SK-N-SH treated with all-trans-retinoic acid at 6 μM for 48 hours (cell line): ENCODE measurements at regions not wholly inside any gene's neighbourhood (a gene's known extent, or its start where the extent isn't known, plus 50 kb on each side); places are given as distances from the start of the nearest gene placed in this dataset.

Experiments used
- ATAC-seq: fragments of 200-7000 bp; cut with Tn5 transposase; 3 replicates; pipeline ENCODE4 v1.9.1; 2020; ENCODE audit warnings: mild to moderate bottlenecking, moderate library complexity
- ARNTL ChIP-seq: fragments of 450-650 bp; formaldehyde crosslinking; IDR thresholded peaks from 2 replicates; pipeline ENCODE4 v1.5.0; 2020; ENCODE audit warnings: low read depth, mild to moderate bottlenecking, moderate library complexity, borderline replicate concordance
- CSDC2 ChIP-seq: fragments of 250-450 bp; sonication (Bioruptor Pico); IDR thresholded peaks from 2 replicates; pipeline ENCODE4 v1.5.0; 2020; ENCODE audit warnings: mild to moderate bottlenecking, moderate library complexity
- ESRRG ChIP-seq: fragments of 250-450 bp; sonication (Bioruptor Pico); IDR thresholded peaks from 2 replicates; pipeline ENCODE4 v1.6.1; 2021; ENCODE audit warnings: mild to moderate bottlenecking
- GLIS3 ChIP-seq: fragments of 250-450 bp; sonication (Bioruptor Pico); IDR thresholded peaks from 2 replicates; pipeline ENCODE4 v1.5.0; 2020; ENCODE audit warnings: mild to moderate bottlenecking, moderate library complexity
- ISL1 ChIP-seq: fragments of 250-450 bp; sonication (Bioruptor Pico); IDR thresholded peaks from 2 replicates; pipeline ENCODE4 v2.1.2; 2022; ENCODE audit warnings: mild to moderate bottlenecking, moderate library complexity
- OSR1 ChIP-seq: fragments of 250-450 bp; sonication (Bioruptor Pico); IDR thresholded peaks from 2 replicates; pipeline ENCODE4 v1.8.0; 2022; ENCODE audit warnings: moderate library complexity, mild to moderate bottlenecking, inconsistent platforms
- SNAI2 ChIP-seq: fragments of 250-450 bp; sonication (Bioruptor Pico); IDR thresholded peaks from 2 replicates; pipeline ENCODE4 v1.5.0; 2020; ENCODE audit warnings: mild to moderate bottlenecking, moderate library complexity
- TCF4 ChIP-seq: fragments of 250-450 bp; sonication (Bioruptor Pico); IDR thresholded peaks from 2 replicates; pipeline ENCODE4 v1.8.0; 2021; ENCODE audit warnings: mild to moderate bottlenecking, moderate library complexity, borderline replicate concordance
- ZFP3 ChIP-seq: fragments of 250-450 bp; sonication (Bioruptor Pico); IDR thresholded peaks from 2 replicates; pipeline ENCODE4 v1.5.0; 2020; ENCODE audit warnings: mild to moderate bottlenecking, moderate library complexity
- ZFP30 ChIP-seq: fragments of 450-650 bp; formaldehyde crosslinking; IDR thresholded peaks from 2 replicates; pipeline ENCODE4 v1.5.0; 2022; ENCODE audit warnings: mild to moderate bottlenecking, moderate library complexity
- ZNF565 ChIP-seq: fragments of 450-650 bp; formaldehyde crosslinking; conservative IDR thresholded peaks from 2 replicates; pipeline ENCODE4 v1.5.0; 2020; ENCODE audit warnings: low read depth, mild to moderate bottlenecking, moderate library complexity
- ZNF70 ChIP-seq: fragments of 450-650 bp; formaldehyde crosslinking; IDR thresholded peaks from 2 replicates; pipeline ENCODE4 v1.5.0; 2020; ENCODE audit warnings: mild to moderate bottlenecking, moderate library complexity
- ZNF8 ChIP-seq: fragments of 450-650 bp; formaldehyde crosslinking; IDR thresholded peaks from 2 replicates; pipeline ENCODE4 v1.5.0; 2020; ENCODE audit warnings: mild to moderate bottlenecking, moderate library complexity
- TF ChIP-seq, protein P1 (sequence below): fragments of 250-450 bp; sonication (Bioruptor Pico); IDR thresholded peaks from 2 replicates; pipeline ENCODE4 v1.5.1; 2020; ENCODE audit warnings: low read depth, mild to moderate bottlenecking, moderate library complexity
- TF ChIP-seq, protein P2 (sequence below): fragments of 250-450 bp; sonication (Bioruptor Pico); IDR thresholded peaks from 2 replicates; pipeline ENCODE4 v1.8.0; 2021; ENCODE audit warnings: low read depth, mild to moderate bottlenecking, moderate library complexity, borderline replicate concordance
- TF ChIP-seq, protein P3 (sequence below): fragments of 250-450 bp; sonication (Bioruptor Pico); IDR thresholded peaks from 2 replicates; pipeline ENCODE4 v1.8.0; 2020; ENCODE audit warnings: mild to moderate bottlenecking, moderate library complexity, borderline replicate concordance
- TF ChIP-seq, protein P4 (sequence below): fragments of 250-450 bp; sonication (Bioruptor Pico); IDR thresholded peaks from 2 replicates; pipeline ENCODE4 v1.5.0; 2020; ENCODE audit warnings: mild to moderate bottlenecking, moderate library complexity
- TF ChIP-seq, protein P5 (sequence below): fragments of 250-450 bp; sonication (Bioruptor Pico); IDR thresholded peaks from 2 replicates; pipeline ENCODE4 v1.5.1; 2021; ENCODE audit warnings: mild to moderate bottlenecking, moderate library complexity

DNA sequence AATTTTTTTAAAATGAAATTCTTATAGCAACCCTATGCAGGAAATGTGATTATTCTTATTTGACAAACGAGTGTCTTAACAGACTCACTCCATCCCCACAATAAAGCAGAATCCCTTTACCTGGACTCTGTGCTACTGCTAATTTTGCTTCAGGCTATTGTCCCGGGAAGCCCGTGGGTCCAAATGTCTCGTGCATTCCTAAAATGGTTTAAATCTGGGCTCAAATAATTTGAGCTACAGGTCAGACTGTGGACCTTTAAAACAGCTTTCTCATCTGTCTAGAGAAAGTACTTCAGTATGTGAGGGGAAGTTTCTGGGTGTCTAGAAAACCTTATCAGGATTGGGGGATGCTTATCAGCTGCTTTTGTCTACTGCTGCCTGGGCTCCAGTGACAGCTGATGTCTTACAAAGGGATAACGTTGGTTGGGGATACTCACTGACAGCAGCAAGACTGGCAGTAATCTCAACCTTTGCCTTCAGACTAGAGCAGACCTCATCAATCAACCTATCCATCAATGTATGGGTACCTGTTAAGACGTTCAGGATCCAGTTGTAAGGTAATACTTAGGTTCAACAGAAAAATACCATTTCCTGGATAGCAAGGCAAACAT is 197.9 kb upstream of the CDH11 start (continued):
- TF ChIP-seq, protein P1, sequence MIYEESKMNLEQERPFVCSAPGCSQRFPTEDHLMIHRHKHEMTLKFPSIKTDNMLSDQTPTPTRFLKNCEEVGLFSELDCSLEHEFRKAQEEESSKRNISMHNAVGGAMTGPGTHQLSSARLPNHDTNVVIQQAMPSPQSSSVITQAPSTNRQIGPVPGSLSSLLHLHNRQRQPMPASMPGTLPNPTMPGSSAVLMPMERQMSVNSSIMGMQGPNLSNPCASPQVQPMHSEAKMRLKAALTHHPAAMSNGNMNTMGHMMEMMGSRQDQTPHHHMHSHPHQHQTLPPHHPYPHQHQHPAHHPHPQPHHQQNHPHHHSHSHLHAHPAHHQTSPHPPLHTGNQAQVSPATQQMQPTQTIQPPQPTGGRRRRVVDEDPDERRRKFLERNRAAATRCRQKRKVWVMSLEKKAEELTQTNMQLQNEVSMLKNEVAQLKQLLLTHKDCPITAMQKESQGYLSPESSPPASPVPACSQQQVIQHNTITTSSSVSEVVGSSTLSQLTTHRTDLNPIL (CRISPR knock-in tag) = no peak
- no peak for TF ChIP-seq SNAI2 (CRISPR knock-in tag)
- TF ChIP-seq OSR1 (CRISPR knock-in tag) = no peak
- TF ChIP-seq GLIS3 (CRISPR knock-in tag) = no peak
- TF ChIP-seq ZNF70 = no peak

DNA sequence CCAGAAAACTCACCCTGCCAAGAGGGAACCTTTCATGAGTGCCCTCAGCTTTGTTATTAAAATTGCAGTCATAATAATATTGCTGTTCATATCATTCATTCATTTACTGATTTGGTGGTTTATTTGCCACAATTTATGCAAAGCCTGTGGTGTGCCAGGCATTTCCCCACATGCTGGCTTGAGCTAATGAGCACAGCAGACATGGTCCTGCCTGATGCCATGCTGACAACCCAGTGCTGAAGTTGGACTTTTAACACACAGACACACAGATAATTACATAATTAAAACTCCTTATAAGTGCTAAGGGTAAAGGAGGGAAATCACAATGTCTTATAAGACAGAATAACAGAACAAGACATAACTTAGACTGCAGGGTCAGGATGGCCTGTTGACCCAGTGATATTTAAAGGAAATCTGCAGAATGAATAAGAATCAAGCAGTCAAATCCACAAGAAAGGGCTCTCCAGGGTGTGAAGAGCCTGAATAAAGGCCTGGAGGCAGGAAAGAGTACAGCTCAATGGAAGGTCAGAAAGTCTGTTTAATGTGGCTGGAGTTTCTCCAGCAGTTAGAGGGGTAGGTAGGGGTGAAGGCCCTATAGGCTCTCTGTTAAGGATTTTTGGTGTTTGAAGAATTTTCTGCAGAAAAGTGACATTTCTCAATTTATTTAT is 196.9 kb upstream of the CDH11 start:
- peak; percentile 38 for ATAC-seq
- TF ChIP-seq ZNF70 (no peak), ESRRG (CRISPR knock-in tag) (no peak), ISL1 (CRISPR knock-in tag) (no peak), ZNF565 (CRISPR knock-in tag) (no peak), TCF4 (CRISPR knock-in tag) (no peak), ZNF8 (CRISPR knock-in tag) (no peak), OSR1 (CRISPR knock-in tag) (no peak), CSDC2 (CRISPR knock-in tag) (no peak), ARNTL (no peak)
- TF ChIP-seq, protein P2, sequence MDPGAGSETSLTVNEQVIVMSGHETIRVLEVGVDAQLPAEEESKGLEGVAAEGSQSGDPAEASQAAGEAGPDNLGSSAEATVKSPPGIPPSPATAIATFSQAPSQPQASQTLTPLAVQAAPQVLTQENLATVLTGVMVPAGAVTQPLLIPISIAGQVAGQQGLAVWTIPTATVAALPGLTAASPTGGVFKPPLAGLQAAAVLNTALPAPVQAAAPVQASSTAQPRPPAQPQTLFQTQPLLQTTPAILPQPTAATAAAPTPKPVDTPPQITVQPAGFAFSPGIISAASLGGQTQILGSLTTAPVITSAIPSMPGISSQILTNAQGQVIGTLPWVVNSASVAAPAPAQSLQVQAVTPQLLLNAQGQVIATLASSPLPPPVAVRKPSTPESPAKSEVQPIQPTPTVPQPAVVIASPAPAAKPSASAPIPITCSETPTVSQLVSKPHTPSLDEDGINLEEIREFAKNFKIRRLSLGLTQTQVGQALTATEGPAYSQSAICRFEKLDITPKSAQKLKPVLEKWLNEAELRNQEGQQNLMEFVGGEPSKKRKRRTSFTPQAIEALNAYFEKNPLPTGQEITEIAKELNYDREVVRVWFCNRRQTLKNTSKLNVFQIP (CRISPR knock-in tag) = no peak
- TF ChIP-seq, protein P3, sequence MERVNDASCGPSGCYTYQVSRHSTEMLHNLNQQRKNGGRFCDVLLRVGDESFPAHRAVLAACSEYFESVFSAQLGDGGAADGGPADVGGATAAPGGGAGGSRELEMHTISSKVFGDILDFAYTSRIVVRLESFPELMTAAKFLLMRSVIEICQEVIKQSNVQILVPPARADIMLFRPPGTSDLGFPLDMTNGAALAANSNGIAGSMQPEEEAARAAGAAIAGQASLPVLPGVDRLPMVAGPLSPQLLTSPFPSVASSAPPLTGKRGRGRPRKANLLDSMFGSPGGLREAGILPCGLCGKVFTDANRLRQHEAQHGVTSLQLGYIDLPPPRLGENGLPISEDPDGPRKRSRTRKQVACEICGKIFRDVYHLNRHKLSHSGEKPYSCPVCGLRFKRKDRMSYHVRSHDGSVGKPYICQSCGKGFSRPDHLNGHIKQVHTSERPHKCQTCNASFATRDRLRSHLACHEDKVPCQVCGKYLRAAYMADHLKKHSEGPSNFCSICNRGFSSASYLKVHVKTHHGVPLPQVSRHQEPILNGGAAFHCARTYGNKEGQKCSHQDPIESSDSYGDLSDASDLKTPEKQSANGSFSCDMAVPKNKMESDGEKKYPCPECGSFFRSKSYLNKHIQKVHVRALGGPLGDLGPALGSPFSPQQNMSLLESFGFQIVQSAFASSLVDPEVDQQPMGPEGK (CRISPR knock-in tag) = no peak
- TF ChIP-seq, protein P4, sequence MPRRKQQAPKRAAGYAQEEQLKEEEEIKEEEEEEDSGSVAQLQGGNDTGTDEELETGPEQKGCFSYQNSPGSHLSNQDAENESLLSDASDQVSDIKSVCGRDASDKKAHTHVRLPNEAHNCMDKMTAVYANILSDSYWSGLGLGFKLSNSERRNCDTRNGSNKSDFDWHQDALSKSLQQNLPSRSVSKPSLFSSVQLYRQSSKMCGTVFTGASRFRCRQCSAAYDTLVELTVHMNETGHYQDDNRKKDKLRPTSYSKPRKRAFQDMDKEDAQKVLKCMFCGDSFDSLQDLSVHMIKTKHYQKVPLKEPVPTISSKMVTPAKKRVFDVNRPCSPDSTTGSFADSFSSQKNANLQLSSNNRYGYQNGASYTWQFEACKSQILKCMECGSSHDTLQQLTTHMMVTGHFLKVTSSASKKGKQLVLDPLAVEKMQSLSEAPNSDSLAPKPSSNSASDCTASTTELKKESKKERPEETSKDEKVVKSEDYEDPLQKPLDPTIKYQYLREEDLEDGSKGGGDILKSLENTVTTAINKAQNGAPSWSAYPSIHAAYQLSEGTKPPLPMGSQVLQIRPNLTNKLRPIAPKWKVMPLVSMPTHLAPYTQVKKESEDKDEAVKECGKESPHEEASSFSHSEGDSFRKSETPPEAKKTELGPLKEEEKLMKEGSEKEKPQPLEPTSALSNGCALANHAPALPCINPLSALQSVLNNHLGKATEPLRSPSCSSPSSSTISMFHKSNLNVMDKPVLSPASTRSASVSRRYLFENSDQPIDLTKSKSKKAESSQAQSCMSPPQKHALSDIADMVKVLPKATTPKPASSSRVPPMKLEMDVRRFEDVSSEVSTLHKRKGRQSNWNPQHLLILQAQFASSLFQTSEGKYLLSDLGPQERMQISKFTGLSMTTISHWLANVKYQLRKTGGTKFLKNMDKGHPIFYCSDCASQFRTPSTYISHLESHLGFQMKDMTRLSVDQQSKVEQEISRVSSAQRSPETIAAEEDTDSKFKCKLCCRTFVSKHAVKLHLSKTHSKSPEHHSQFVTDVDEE = no peak
- TF ChIP-seq, protein P1 (CRISPR knock-in tag) = no peak
- TF ChIP-seq, all 23 proteins: peak for 0

DNA sequence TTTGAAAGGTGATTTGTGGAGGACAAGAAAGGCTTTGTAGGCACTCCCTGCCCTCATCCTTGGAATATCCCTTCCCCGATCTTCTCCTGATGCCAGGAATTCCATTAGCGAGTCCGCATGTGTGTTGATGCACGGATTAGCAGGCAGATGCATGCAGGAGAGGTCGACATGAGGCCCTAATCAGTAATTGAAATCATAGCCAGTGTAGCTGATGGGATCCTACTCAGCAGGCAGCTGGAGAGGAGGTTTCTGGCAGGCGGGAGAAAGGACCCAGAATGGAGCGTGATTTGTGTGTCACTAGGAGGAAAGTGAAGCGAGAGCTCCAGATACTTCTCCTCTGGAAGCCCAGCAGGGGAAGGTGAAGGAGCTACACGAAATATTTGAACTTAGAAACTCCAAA is 196.3 kb upstream of the CDH11 start:
- peak; percentile 85 for ATAC-seq
- TF ChIP-seq ARNTL (no peak), SNAI2 (CRISPR knock-in tag) (0 out of 2 replicates have a peak, but pooled peaks have one; percentile 55), ZFP3 (CRISPR knock-in tag) (peak; percentile 91; the same call in 1 of the 2 replicates), ZFP30 (CRISPR knock-in tag) (peak; percentile 43; the same call in 1 of the 2 replicates), OSR1 (CRISPR knock-in tag) (peak; percentile 83; the same call in 1 of the 2 replicates), ISL1 (CRISPR knock-in tag) (peak; percentile 79), ZNF8 (CRISPR knock-in tag) (peak; percentile 58; the same call in 1 of the 2 replicates)
- TF ChIP-seq, protein P5, sequence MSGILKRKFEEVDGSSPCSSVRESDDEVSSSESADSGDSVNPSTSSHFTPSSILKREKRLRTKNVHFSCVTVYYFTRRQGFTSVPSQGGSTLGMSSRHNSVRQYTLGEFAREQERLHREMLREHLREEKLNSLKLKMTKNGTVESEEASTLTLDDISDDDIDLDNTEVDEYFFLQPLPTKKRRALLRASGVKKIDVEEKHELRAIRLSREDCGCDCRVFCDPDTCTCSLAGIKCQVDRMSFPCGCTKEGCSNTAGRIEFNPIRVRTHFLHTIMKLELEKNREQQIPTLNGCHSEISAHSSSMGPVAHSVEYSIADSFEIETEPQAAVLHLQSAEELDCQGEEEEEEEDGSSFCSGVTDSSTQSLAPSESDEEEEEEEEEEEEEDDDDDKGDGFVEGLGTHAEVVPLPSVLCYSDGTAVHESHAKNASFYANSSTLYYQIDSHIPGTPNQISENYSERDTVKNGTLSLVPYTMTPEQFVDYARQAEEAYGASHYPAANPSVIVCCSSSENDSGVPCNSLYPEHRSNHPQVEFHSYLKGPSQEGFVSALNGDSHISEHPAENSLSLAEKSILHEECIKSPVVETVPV = 0 out of 2 replicates have a peak, but pooled peaks have one; percentile 60
- TF ChIP-seq, protein P3 (CRISPR knock-in tag) = no peak
- TF ChIP-seq, protein P1 (CRISPR knock-in tag) = no peak
